ENCODE measurements at regions not wholly inside any gene's neighbourhood (a gene's known extent, or its start where the extent isn't known, plus 50 kb on each side); places are given as distances from the start of the nearest gene placed in this dataset.

DNA sequence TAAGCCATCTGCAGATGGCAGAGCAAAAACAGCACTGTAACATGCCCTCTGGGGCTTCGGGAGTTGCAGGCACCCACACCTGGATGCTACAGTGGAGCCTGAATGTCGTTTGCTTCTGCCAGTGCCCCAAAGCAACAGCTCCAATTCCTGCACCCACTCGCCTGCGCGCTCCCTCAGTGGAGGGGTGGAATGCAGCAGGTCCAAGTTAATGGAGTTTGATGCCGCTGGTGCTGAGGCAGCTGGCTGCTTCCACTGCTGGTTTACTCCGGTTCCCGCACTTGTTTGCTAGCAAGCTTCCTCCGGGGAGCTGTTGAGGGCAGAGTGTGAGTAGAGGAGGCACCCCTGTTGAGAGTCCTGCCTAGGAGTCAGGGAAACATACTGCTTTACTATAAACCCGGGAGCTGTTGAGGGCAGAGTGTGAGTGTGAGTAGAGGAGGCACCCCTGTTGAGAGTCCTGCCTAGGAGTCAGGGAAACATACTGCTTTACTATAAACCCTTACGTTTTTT is 584.0 kb upstream of the TMPRSS15 start:
- intact Hi-C loops (cut with DNase I) = no loop called here
- WGBS, 4 donors = 85 to 88% (median 87%) methylated on average over 10 to 11 of the region's 11 CpGs
- ATAC-seq = no peak

DNA sequence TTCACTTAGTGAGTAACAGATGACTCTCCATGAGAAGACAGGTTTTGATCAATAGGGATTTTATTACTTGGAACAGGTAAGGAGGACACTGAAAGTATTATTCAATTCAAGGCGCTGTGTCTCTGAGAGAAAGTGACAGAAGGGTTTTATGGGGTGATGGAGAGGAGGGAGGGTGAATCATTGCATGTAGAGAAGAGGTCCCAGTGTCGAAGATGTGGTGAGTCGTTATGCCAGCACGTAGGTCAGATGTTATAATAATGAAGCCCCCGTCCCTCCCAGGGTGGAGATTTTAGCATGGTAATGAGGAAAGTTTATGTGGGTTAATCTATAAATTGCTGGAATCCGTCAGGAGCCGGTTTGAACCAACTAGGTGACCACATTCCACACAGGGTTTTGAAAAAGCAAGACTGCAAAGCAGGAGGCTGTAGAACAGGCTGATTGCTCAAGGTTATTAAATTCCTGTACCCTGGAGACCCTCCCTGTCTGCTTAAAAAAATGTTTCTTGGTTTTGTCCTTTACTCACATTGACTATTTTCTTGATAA is 586.4 kb upstream of the TMPRSS15 start:
- no peak for TF ChIP-seq POLR2A (IDR thresholded peaks at IDR 0.05)
- TF ChIP-seq, protein P1, sequence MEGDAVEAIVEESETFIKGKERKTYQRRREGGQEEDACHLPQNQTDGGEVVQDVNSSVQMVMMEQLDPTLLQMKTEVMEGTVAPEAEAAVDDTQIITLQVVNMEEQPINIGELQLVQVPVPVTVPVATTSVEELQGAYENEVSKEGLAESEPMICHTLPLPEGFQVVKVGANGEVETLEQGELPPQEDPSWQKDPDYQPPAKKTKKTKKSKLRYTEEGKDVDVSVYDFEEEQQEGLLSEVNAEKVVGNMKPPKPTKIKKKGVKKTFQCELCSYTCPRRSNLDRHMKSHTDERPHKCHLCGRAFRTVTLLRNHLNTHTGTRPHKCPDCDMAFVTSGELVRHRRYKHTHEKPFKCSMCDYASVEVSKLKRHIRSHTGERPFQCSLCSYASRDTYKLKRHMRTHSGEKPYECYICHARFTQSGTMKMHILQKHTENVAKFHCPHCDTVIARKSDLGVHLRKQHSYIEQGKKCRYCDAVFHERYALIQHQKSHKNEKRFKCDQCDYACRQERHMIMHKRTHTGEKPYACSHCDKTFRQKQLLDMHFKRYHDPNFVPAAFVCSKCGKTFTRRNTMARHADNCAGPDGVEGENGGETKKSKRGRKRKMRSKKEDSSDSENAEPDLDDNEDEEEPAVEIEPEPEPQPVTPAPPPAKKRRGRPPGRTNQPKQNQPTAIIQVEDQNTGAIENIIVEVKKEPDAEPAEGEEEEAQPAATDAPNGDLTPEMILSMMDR (IDR thresholded peaks at IDR 0.05) = no peak
- Histone ChIP-seq H3K4me1 (no peaks in the 10 kb centered on the region), H3K27ac (no peak overlapping the region), H3K9me3 (peaks cover 0 to 10% (median 0%) of the 10 kb centered on the region in 12 donors), H3K27me3 (no peaks in the 10 kb centered on the region), H3K4me3 (no peak overlapping the region), H3K36me3 (no peaks in the 10 kb centered on the region)
- WGBS, 4 donors = 74 to 81% (median 76%) methylated on average over 7 of the region's 7 CpGs
- ATAC-seq = no peak
- no peak for DNase-seq
- intact Hi-C loops (cut with DNase I) = no loop called here

More for the DNA sequence above, 584.0 kb upstream of the TMPRSS15 start:
- Histone ChIP-seq H3K36me3 (no peaks in the 10 kb centered on the region), H3K4me3 (no peak overlapping the region), H3K4me1 (no peaks in the 10 kb centered on the region), H3K27me3 (no peaks in the 10 kb centered on the region), H3K9me3 (peaks cover 0 to 20% (median 0%) of the 10 kb centered on the region in 12 donors), H3K27ac (peak overlapping the region in 1 of 12 donors; percentile 61)
- TF ChIP-seq POLR2A (IDR thresholded peaks at IDR 0.05) = no peak
- TF ChIP-seq, protein P1 (IDR thresholded peaks at IDR 0.05) = no peak
- DNase-seq = no peak

DNA sequence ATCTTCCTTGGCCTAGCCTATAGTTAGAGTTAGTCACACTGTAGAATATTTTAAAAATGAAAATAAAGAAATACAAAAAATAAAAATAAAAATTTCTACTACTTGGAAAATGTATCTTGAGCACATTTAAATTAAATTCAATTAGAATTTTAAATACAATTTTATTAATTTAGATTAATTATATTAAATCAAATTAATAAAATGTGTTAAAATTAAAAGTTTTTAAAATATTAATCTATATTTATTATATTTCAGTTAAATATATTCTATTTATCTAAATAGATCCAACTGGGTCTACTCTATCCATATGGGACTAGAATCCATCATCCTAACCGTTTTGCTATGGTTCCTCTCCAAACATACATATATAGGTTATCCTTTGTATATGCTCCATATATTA is 588.3 kb upstream of the TMPRSS15 start:
- TF ChIP-seq POLR2A (IDR thresholded peaks at IDR 0.05) = no peak
- TF ChIP-seq, protein P1 (IDR thresholded peaks at IDR 0.05) = no peak

DNA sequence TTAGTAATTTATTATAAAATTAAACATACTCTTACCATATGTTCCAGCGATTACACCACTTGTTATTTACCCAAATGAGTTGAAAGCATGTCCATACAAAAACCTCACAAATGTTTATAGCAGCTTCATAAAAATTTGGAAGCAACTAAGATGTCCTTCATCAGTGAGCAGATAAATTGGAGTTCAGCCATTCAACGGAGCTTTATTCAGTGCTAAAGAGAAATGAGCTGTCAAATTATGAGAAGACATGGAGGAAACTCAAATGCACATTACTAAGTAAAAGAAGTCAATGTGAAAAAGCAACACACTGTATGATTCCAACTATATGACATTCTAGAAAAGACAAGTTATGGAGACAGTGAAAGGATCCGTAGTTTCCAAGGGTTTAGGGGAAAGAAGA is 606.7 kb upstream of the TMPRSS15 start:
- peak overlapping the region in 1 of 12 donors; percentile 26 for H3K27ac ChIP-seq
- WGBS, 4 donors = 63 to 69% (median 66%) methylated on average over 3 of the region's 3 CpGs
- intact Hi-C loops (cut with DNase I) = loop anchor here in 1 of 10 donors (10.0 kb wide), 1 partner anchor 245 kb away; no protein-coding TSS in a partner anchor

More for the DNA sequence above, 588.3 kb upstream of the TMPRSS15 start:
- H3K27ac ChIP-seq = no peak overlapping the region
- ATAC-seq (no peak), DNase-seq (no peak)
- WGBS, 4 donors = 62 to 76% (median 70%) methylated on average over 1 of the region's 1 CpG
- peaks cover 0 to 10% (median 0%) of the 10 kb centered on the region in 12 donors for H3K9me3 ChIP-seq
- no peaks in the 10 kb centered on the region for H3K36me3 ChIP-seq
- intact Hi-C loops (cut with DNase I) = no loop called here
- no peaks in the 10 kb centered on the region for H3K27me3 ChIP-seq
- no peaks in the 10 kb centered on the region for H3K4me1 ChIP-seq
- H3K4me3 ChIP-seq = no peak overlapping the region

More for the DNA sequence above, 606.7 kb upstream of the TMPRSS15 start:
- no peaks in the 10 kb centered on the region for H3K27me3 ChIP-seq
- no peak overlapping the region for H3K4me3 ChIP-seq
- ATAC-seq = no peak
- DNase-seq = no peak
- H3K9me3 ChIP-seq = peaks cover 0 to 11% (median 0%) of the 10 kb centered on the region in 12 donors
- TF ChIP-seq, protein P1 (IDR thresholded peaks at IDR 0.05) = no peak
- H3K4me1 ChIP-seq = no peaks in the 10 kb centered on the region
- no peaks in the 10 kb centered on the region for H3K36me3 ChIP-seq

Measured in heart left ventricle (tissue), 16 donors.